COLO668 (cell line): ENCODE measurements at regions not wholly inside any gene's neighbourhood (a gene's known extent, or its start where the extent isn't known, plus 50 kb on each side); places are given as distances from the start of the nearest gene placed in this dataset.
"Not testable (repeated sequence)": the region's sequence is repeated elsewhere in the genome, so short reads cannot be mapped to it uniquely, and the experiment has no call there.

Experiments used
- DNase-seq: peaks from one replicate; lab custom pipeline; 2025; ENCODE audit not compliant: unreplicated experiment; lab: John Stamatoyannopoulos, UW

DNA sequence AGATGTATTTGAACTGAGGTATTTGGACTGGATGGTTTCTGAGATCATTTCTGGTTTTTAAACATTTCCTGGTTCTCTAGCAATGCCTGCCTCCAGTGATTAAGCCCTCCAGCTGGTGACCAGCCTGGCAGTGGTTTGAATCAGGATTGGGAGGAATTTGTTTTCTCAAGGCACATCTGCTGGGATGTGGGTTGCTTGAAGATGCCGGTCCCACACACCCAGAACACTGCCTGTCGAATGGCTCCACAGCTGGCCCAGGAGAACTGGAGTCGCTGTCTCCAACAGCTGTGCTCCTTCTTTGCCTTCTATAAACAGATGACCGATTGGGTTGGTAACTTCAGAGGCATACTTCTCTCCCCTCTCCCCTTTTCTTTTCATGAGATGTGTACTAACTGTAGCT is 258.0 kb upstream of the DDHD1 start:
- no peak for DNase-seq

GRCh38 chr14:53409969-53410368 is 256.8 kb upstream of the DDHD1 start:
- no peak for DNase-seq

GRCh38 chr14:53409289-53409688 is 256.2 kb upstream of the DDHD1 start:
- no peak for DNase-seq

- DNase-seq = no peak
These were observed 255.2 kb upstream of the DDHD1 start for GRCh38 chr14:53408175-53408879.

GRCh38 chr14:53406519-53406918 is 253.4 kb upstream of the DDHD1 start:
- DNase-seq = no peak

GRCh38 chr14:53401646-53402045 is 248.5 kb upstream of the DDHD1 start:
- DNase-seq = no peak

DNA sequence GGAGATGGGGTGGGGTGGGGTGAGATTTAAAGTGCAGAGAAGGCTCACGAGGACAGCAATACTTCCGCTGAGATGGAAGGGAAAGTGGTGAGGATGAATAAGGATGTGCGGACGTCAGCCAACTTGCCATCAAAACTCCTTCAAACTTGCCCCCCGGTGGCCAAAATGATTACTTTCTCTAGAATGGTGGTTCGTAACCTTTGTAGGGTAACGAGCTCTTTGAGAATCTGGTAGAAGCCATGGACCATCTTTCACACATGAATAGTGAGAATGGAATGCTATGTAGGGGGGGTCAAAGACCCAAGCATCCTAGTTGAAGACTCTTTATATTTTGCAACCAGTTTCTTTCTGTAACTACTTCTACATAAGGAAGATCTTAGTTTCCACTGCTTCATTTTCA is 245.9 kb upstream of the DDHD1 start:
- no peak for DNase-seq

GRCh38 chr14:53398616-53399015 is 245.5 kb upstream of the DDHD1 start:
- DNase-seq = no peak

DNA sequence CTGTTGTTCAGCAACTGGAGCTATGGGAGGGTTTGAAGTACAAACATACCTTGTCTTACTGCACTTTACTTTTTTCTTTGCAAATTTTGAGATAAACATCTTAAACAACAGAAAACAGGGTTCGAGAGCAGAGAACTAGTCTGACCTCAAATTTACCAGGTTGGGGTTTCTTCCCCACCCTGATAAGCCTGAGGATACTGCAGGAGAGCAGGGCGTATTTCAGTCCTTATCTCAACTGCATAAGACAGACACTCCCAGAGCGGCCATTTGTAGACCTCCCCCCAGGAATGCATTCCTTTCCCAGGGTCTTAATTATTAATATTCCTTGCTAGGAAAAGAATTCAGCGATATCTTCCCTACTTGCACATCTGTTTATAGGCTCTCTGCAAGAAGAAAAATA is 242.1 kb upstream of the DDHD1 start:
- not testable (repeated sequence) for DNase-seq

GRCh38 chr14:53391631-53392285 is 238.6 kb upstream of the DDHD1 start:
- DNase-seq = no peak

DNA sequence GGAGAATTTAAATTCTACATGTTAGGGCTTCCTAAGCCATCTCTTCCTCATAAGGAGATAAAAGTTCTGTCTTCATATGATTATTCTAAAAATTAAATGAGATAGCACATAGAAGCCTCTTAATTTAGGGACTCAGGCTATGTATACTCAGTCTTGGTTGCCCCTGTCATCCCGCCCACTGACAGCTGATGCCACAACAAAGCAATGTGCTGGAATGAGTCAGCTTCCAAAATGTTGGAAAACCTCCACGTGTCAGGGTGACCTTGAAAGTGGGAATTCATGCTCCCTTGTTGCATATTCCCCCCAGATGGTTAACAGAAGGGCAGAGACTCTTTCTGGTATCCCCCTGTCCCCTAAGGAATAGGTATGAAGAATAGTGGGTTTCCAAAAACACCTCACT is 238.0 kb upstream of the DDHD1 start:
- DNase-seq = no peak

DNA sequence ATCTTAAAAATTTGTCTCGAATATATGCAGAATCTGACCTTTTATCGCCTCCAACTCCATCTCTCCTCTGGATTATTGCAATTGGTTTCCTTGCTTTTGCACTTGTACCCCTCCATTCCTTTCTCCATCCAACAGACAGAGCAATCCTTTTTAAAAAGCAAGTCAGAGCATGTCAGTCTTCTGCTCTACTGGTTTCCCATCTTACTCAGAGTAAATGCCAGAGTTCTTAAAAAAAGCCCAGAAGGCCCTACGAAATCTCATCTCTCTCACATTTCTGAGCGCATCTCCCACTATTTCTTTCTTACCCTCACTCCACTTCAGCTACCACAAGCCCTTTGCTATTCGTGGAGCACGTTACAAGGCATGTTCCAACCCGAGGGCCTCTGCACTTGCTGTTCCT is 236.9 kb upstream of the DDHD1 start:
- no peak for DNase-seq

DNA sequence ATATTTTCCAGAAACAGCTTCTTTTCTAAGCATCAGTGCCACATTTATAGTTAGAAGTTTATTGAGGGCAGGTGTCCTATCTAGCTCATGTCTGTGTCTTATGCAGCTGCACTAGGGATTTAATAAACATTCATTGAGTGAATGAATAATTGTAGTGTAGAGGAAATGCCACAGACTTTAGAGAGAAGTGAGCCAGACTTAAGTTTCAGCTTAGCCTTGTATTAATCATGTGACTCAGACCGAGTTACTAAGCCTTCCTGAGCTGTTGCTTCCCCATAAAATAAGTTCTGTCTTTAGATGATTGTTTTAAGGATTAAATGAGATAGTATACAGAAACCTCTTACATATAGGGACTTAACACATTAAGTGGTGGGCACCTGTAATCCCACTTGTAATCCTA is 236.1 kb upstream of the DDHD1 start:
- DNase-seq = no peak

- no peak for DNase-seq
These were observed 233.2 kb upstream of the DDHD1 start for GRCh38 chr14:53386362-53386761.

DNA sequence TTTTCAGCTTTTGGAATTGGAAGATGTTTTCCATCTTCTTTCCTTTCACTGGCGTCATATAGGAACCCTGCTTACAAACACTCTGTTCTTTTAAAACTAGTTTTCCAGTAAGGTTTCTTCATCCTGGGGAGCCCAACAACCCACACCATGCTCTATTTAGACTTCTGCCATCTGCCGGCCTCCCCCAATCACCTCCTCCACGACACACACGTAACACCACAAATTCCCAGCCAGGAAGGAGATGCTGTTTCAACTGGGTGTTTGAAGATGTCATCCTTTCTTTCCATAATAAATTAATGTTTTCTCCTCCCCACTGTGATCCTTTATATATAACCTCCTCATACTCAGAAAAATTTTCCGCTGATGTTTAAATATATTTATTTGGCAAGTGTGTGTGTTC is 231.4 kb upstream of the DDHD1 start:
- no peak for DNase-seq

- no peak for DNase-seq
These were observed 230.9 kb upstream of the DDHD1 start for GRCh38 chr14:53384073-53384472.

GRCh38 chr14:53381895-53382294 is 228.8 kb upstream of the DDHD1 start:
- no peak for DNase-seq

GRCh38 chr14:53380867-53381225 is 227.7 kb upstream of the DDHD1 start:
- no peak for DNase-seq

DNA sequence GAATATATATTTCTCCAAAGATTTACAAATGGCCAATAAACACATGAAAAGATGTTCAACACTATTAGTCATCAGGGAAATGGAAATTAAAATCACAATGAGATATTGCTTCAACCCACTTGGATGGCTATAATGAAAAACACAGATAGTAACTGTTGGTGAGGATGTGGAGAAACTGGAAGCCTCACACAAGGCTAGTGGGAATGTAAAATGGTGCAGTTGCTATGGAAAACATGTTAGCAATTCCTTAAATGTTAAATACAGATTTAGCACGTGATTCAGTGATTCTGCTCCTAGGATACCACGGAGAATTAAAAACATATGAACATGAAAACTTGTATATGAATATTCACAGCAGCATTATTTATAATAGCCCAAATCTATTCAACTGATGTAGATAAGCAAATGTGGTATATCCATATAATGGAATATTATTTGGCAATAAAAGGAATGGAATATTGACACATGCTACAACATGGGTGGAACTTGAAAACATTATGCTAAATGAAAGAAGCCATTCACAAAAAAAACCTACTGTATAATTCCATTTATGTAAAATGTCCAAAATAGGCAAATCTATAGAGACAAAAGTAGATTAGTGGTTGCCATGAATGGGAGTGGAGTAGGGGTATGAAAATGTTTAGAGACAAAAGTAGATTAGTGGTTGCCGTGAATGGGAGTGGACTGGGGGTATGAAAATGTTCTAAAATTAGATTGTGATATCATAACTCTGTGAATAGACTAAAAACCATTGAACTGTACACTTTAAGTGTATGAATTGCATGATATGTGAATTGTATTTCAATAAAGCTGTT is 227.1 kb upstream of the DDHD1 start:
- DNase-seq = no peak

DNA sequence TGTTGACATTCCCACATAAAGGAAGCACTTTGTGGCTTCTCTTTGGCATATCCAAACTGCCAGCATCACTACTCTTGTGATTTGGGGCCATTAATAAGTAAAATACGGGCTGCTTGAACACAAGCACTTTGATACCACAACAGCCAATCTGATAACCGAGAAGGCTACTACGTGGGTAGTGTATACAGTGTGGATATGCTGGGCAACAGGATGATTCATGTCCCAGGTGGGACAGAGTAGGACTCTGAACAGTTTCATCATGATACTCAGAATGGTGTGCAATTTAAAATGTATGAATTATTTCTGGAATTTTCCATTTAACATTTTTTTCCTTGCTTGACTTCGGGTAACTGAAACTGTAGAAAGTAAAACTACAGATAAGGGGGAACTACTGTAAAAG is 225.0 kb upstream of the DDHD1 start:
- no peak for DNase-seq

- no peak for DNase-seq
These were observed 222.9 kb upstream of the DDHD1 start for GRCh38 chr14:53376064-53376463.

GRCh38 chr14:53375599-53375998 is 222.5 kb upstream of the DDHD1 start:
- DNase-seq = no peak
